SU-DHL-6 (cell line): ENCODE measurements at regions not wholly inside any gene's neighbourhood (a gene's known extent, or its start where the extent isn't known, plus 50 kb on each side); places are given as distances from the start of the nearest gene placed in this dataset.

Experiments
- EZH2phosphoT487 ChIP-seq: fragments of 200-600 bp; sonication (generic), shearing (Covaris generic); conservative IDR thresholded peaks from 2 replicates; pipeline ENCODE4 v1.6.1; 2018; ENCODE audit warnings: mild to moderate bottlenecking, antibody characterized with exemption, low read length, moderate library complexity, mixed read lengths
- TF ChIP-seq, protein P1 (sequence below): fragments of 200-600 bp; sonication (generic); IDR thresholded peaks from one replicate; pipeline ENCODE4 v1.5.1; 2017; ENCODE audit warnings: antibody characterized with exemption, mild to moderate bottlenecking, low read length, moderate library complexity; ENCODE audit not compliant: insufficient read depth, poor library complexity, severe bottlenecking

DNA sequence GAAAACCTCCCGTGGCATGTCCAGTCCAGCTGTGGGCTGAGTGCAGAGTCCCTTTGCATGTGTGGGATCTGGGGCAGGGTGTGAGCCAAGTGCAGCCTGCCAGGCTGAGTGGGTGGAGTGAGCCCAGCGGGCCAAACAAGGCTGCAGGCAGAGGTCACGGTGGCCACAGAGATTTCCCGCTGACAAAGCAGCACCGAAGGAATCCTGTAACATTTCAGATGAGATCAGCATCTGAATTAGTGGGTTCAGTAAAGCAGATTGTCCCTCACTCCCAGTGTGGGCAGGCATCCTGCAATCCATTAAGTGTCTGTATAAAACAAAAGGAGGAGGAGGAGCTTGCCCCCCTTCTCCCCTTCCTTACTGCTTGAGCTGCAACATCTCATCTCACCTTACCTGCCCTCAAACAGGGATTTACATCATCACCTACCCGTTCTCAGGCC, 324.4 kb downstream of the FAT4 start:
- TF ChIP-seq, protein P1, sequence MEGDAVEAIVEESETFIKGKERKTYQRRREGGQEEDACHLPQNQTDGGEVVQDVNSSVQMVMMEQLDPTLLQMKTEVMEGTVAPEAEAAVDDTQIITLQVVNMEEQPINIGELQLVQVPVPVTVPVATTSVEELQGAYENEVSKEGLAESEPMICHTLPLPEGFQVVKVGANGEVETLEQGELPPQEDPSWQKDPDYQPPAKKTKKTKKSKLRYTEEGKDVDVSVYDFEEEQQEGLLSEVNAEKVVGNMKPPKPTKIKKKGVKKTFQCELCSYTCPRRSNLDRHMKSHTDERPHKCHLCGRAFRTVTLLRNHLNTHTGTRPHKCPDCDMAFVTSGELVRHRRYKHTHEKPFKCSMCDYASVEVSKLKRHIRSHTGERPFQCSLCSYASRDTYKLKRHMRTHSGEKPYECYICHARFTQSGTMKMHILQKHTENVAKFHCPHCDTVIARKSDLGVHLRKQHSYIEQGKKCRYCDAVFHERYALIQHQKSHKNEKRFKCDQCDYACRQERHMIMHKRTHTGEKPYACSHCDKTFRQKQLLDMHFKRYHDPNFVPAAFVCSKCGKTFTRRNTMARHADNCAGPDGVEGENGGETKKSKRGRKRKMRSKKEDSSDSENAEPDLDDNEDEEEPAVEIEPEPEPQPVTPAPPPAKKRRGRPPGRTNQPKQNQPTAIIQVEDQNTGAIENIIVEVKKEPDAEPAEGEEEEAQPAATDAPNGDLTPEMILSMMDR: no peak
- no peak for TF ChIP-seq EZH2phosphoT487
